ENCODE measurements at regions not wholly inside any gene's neighbourhood (a gene's known extent, or its start where the extent isn't known, plus 50 kb on each side); places are given as distances from the start of the nearest gene placed in this dataset.

- no peaks in the 10 kb centered on the region for H3K36me3 ChIP-seq (ENCODE audit: control insufficient read depth, insufficient read depth, low read length)
- no peak for TF ChIP-seq CTCF (IDR thresholded peaks at IDR 0.05; ENCODE audit: insufficient read depth, low read depth, low read length)
- POLR2A ChIA-PET = no interaction called here
- H3K4me3 ChIP-seq (ENCODE audit: low read depth, low read length) = no peak overlapping the region
- DNase-seq (ENCODE audit: low read depth) = no peak
- CTCF ChIA-PET = no interaction called here
- no peaks in the 10 kb centered on the region for H3K27me3 ChIP-seq (ENCODE audit: control insufficient read depth, insufficient read depth, low read length)
These were observed 51.1 kb upstream of the GRIK3 start for GRCh38 chr1:37085393-37085792.

GRCh38 chr1:37089750-37090149 is 55.4 kb upstream of the GRIK3 start:
- Histone ChIP-seq H3K36me3 (ENCODE audit: control insufficient read depth, insufficient read depth, low read length) (no peaks in the 10 kb centered on the region), H3K4me3 (ENCODE audit: low read depth, low read length) (no peak overlapping the region), H3K27me3 (ENCODE audit: control insufficient read depth, insufficient read depth, low read length) (no peaks in the 10 kb centered on the region)
- no peak for TF ChIP-seq CTCF (IDR thresholded peaks at IDR 0.05; ENCODE audit: insufficient read depth, low read depth, low read length)
- ChIA-PET CTCF (no interaction called here), POLR2A (no interaction called here)
- DNase-seq (ENCODE audit: low read depth) = no peak

GRCh38 chr1:37090671-37091070 is 56.4 kb upstream of the GRIK3 start:
- no peaks in the 10 kb centered on the region for H3K36me3 ChIP-seq (ENCODE audit: control insufficient read depth, insufficient read depth, low read length)
- no peaks in the 10 kb centered on the region for H3K27me3 ChIP-seq (ENCODE audit: control insufficient read depth, insufficient read depth, low read length)
- no peak for DNase-seq (ENCODE audit: low read depth)
- H3K4me3 ChIP-seq (ENCODE audit: low read depth, low read length) = no peak overlapping the region
- POLR2A ChIA-PET = no interaction called here
- CTCF ChIA-PET = no interaction called here
- TF ChIP-seq CTCF (IDR thresholded peaks at IDR 0.05; ENCODE audit: insufficient read depth, low read depth, low read length) = no peak

- TF ChIP-seq CTCF (IDR thresholded peaks at IDR 0.05; ENCODE audit: insufficient read depth, low read depth, low read length) = no peak
- ChIA-PET POLR2A (no interaction called here), CTCF (no interaction called here)
- DNase-seq (ENCODE audit: low read depth) = no peak
- H3K36me3 ChIP-seq (ENCODE audit: control insufficient read depth, insufficient read depth, low read length) = no peaks in the 10 kb centered on the region
- H3K27me3 ChIP-seq (ENCODE audit: control insufficient read depth, insufficient read depth, low read length) = no peaks in the 10 kb centered on the region
- no peak overlapping the region for H3K4me3 ChIP-seq (ENCODE audit: low read depth, low read length)
These were observed 58.6 kb upstream of the GRIK3 start for GRCh38 chr1:37092937-37093336.

GRCh38 chr1:37094302-37094701 is 60.0 kb upstream of the GRIK3 start:
- TF ChIP-seq CTCF (IDR thresholded peaks at IDR 0.05; ENCODE audit: insufficient read depth, low read depth, low read length) = no peak
- no peaks in the 10 kb centered on the region for H3K27me3 ChIP-seq (ENCODE audit: control insufficient read depth, insufficient read depth, low read length)
- H3K36me3 ChIP-seq (ENCODE audit: control insufficient read depth, insufficient read depth, low read length) = no peaks in the 10 kb centered on the region
- CTCF ChIA-PET = interaction anchor here (0.8 to 0.9 kb wide), 2 partner anchors 40 to 76 kb away, joined by 3 read pairs; no protein-coding TSS in a partner anchor
- H3K4me3 ChIP-seq (ENCODE audit: low read depth, low read length) = no peak overlapping the region
- POLR2A ChIA-PET = no interaction called here
- DNase-seq (ENCODE audit: low read depth) = no peak
